22Rv1 (cell line): ENCODE measurements at regions not wholly inside any gene's neighbourhood (a gene's known extent, or its start where the extent isn't known, plus 50 kb on each side); places are given as distances from the start of the nearest gene placed in this dataset.

Source experiments
- ZFX ChIP-seq: fragments of 450-650 bp; IDR thresholded peaks from 2 replicates; pipeline ENCODE4 v1.6.1; 2017; ENCODE audit warnings: antibody characterized with exemption, borderline replicate concordance
- TF ChIP-seq, protein P1 (sequence below): fragments of 450-650 bp; IDR thresholded peaks from 2 replicates; pipeline ENCODE4 v1.5.1; 2017; ENCODE audit warnings: mild to moderate bottlenecking

DNA sequence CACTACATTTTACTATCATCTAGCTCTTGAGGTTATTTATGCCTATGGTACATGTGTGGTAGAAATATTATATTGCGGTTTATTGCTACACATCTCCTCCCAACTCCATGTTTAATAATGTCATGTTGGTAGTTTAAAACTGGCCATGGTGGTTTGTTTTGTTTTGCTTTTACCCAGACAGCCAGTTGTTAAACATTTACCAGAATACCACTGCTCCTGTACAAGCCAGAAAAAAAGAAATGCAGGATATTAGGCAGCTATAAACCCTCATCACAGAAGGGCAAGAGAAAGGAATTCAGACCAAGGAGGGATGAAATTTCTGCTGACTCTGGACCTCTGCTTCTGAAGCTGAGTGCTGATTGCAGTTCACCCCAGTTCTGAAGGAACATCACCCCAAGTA lies 451.8 kb upstream of the IL12A start:
- TF ChIP-seq, protein P1, sequence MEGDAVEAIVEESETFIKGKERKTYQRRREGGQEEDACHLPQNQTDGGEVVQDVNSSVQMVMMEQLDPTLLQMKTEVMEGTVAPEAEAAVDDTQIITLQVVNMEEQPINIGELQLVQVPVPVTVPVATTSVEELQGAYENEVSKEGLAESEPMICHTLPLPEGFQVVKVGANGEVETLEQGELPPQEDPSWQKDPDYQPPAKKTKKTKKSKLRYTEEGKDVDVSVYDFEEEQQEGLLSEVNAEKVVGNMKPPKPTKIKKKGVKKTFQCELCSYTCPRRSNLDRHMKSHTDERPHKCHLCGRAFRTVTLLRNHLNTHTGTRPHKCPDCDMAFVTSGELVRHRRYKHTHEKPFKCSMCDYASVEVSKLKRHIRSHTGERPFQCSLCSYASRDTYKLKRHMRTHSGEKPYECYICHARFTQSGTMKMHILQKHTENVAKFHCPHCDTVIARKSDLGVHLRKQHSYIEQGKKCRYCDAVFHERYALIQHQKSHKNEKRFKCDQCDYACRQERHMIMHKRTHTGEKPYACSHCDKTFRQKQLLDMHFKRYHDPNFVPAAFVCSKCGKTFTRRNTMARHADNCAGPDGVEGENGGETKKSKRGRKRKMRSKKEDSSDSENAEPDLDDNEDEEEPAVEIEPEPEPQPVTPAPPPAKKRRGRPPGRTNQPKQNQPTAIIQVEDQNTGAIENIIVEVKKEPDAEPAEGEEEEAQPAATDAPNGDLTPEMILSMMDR, result no peak
- no peak for TF ChIP-seq ZFX
